Stimulated activated CD8-positive, alpha-beta memory T cell treated with anti-CD3 and anti-CD28 coated beads, Interleukin-12 subunit alpha, Interleukin-12 subunit beta, amount 100 ng/mL, for 24 hours (primary cell): ENCODE measurements at regions not wholly inside any gene's neighbourhood (a gene's known extent, or its start where the extent isn't known, plus 50 kb on each side); places are given as distances from the start of the nearest gene placed in this dataset.
"Not testable (repeated sequence)": the region's sequence is repeated elsewhere in the genome, so short reads cannot be mapped to it uniquely, and the experiment has no call there.

ENCODE experiments used
- DNase-seq: peaks from one replicate; pipeline ENCODE4 v3.0.0-alpha.2; 2020; ENCODE audit errors: extremely low read depth

GRCh38 chr1:30527511-30528140 is 195.8 kb downstream of the MATN1 start:
- no peak for DNase-seq

GRCh38 chr1:30526652-30527345 is 196.6 kb downstream of the MATN1 start:
- DNase-seq = no peak

- DNase-seq = no peak
Observed at GRCh38 chr1:30525971-30526651, 197.3 kb downstream of the MATN1 start.

GRCh38 chr1:30525631-30525970 is 197.8 kb downstream of the MATN1 start:
- DNase-seq = no peak

- DNase-seq = no peak
Observed at GRCh38 chr1:30524840-30525617, 198.4 kb downstream of the MATN1 start.

- DNase-seq = not testable (repeated sequence)
Observed at GRCh38 chr1:30524025-30524555, 199.3 kb downstream of the MATN1 start.

- DNase-seq = no peak
Observed at GRCh38 chr1:30523055-30524020, 200.0 kb downstream of the MATN1 start.

GRCh38 chr1:30522031-30523004 is 201.1 kb downstream of the MATN1 start:
- no peak for DNase-seq

GRCh38 chr1:30521261-30521865 is 202.0 kb downstream of the MATN1 start:
- DNase-seq = no peak

- no peak for DNase-seq
Observed at GRCh38 chr1:30520476-30520875, 202.9 kb downstream of the MATN1 start.

GRCh38 chr1:30519201-30519763 is 204.1 kb downstream of the MATN1 start:
- DNase-seq = no peak

GRCh38 chr1:30518696-30519095 is 204.7 kb downstream of the MATN1 start:
- DNase-seq = no peak

- no peak for DNase-seq
Observed at GRCh38 chr1:30518186-30518585, 205.2 kb downstream of the MATN1 start.

GRCh38 chr1:30517666-30518065 is 205.7 kb downstream of the MATN1 start:
- DNase-seq = not testable (repeated sequence)

GRCh38 chr1:30517241-30517640 is 206.1 kb downstream of the MATN1 start:
- not testable (repeated sequence) for DNase-seq

GRCh38 chr1:30516485-30516858 is 206.9 kb downstream of the MATN1 start:
- no peak for DNase-seq

GRCh38 chr1:30515755-30516484 is 207.5 kb downstream of the MATN1 start:
- DNase-seq = no peak

GRCh38 chr1:30514945-30515344 is 208.4 kb downstream of the MATN1 start:
- no peak for DNase-seq
